Ammon's horn (tissue), 1 donor: ENCODE measurements at regions not wholly inside any gene's neighbourhood (a gene's known extent, or its start where the extent isn't known, plus 50 kb on each side); places are given as distances from the start of the nearest gene placed in this dataset.

Source experiments
- DNase-seq: peaks from one replicate; pipeline ENCODE4 v3.0.0-alpha.2; 2016; ENCODE audit warnings: low spot score

DNA sequence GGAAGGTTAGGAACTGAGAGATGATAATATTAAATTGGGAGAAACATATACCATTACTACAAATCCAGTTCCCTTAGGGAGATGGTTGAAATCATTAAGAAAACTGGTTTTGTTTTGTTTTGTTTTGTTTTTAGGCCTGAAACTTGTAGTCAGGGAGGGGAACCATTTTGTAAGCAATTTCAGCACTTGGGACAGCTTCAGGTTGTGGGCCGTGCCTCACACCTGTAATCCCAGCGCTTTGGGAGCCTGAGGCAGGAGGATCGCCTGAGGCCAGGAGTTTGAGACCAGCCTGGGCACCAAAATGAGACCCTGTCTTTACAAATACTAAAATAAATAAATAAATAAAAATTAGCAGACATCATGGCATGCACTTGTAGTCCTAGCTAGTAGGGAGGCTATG, 694.3 kb upstream of the NR5A2 start:
- no peak for DNase-seq

- DNase-seq: no peak
Observed at GRCh38 chr1:199335496-199335895, 692.0 kb upstream of the NR5A2 start.

DNA sequence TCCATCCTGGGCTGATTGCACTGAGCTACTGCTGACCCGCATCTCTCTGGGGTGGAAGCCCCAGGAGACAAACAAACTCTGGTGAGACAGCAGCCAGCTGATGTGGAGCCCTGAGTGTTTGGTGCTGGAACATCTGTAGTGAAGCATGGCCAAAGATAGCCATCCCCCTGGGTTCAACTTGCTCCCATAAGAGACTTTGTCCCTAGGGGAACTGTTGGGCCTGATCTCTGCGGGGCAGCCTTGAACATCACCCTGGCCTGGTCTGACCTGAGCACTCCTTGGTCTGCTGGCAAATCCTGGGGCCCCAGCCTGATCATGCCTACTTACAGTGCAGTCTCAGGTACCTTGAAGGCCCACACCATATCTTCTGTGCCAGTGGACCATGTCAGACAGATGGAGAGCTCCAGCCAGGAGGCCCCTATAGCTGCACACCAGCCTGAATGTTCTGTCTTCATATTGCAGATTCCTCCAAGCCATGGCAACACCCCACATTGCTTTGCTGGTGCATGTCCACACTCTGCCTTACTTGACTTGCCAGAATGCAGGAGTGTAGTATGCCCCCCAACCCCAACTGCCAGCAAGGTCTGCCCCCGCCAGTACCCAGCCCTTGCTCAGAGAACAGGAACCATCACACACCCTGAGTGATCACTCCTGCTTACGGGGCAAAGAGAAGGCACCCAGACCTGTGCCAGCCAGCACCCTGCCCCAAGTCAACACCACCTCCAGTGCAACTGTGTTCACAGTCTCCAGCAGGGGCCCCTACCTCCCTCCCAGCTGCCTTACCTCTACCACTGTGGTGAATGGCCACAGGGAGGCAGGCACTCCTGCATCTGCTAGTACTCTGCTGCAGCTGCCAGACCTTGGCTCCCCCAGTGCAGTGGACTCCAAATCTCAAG, 690.5 kb upstream of the NR5A2 start:
- no peak for DNase-seq

GRCh38 chr1:199338760-199339159, 688.8 kb upstream of the NR5A2 start:
- DNase-seq: no peak

DNA sequence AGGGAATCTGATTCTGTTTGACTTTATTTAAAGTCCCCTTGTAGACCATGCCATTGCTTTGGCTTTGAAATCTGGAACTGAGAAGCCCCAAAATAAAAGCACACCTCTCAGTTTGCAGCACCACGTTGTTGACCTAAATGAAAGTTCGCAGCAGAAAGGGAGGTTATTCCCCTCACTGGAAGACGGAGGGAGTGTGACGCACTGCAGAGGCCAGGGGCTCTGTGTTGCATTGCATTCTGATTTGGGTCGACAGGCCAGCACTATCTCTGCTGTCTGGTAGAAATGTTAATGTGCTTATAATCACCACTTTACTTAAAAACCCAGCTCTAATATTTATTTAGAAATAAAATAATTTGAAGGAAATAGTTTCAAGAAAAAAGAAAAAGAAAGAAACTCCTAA, 675.2 kb upstream of the NR5A2 start:
- DNase-seq: no peak

DNA sequence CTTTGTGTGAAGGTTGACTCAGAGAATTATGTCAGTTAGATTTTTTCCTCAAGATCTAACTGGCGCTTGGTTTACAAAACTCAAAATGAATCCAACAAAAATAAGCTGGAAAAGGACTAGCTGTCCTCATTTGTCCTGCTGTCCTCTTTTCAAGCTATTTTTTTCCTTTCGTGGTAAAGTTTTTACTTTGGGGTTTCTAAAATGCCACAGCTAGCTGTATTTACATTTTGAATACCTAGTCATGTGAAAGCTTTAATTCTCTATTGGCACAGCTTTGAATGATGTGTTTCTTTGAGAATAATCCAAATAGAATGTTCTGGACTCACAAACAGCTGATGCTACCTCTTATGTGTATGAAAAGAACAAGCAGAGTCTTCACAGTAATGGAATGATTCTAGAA, 673.6 kb upstream of the NR5A2 start:
- no peak for DNase-seq

DNA sequence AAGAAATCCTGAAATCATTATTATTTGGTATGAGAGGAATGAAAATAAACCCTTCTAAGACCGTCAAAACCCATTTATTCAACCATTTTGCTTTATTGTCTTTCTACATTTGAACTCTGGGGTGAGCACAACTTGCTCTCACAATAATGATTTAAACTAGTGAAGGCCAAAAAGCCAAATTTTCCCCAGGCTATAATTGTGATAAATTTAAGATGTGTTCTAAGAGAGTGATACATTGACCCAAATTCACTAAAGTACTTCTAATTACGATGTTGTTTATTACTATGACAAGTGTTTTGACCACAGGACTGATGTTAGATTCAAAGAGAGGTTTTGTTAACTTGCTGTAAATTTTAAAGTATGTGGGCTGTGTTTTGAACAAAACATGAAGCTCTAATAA, 670.9 kb upstream of the NR5A2 start:
- no peak for DNase-seq

- DNase-seq: no peak
Observed at GRCh38 chr1:199357599-199357998, 669.9 kb upstream of the NR5A2 start.

DNA sequence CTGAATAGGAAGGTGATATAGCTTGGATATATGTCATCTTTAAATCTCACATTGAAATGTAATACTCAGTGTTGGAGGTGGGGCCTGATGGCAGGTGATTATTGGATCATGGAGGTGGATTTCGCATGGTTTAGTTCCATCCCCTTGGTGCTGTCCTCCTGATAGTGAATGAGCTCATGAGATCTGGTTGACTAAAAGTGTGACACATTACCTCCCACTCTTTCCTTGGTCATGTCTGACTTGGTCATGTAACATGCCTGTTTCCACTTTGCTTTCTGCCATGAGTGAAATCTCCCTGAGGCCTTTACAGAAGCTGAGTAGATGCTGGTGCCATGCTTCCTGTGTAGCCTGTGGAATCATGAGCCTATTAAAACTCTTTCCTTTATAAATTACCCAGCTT, 664.5 kb upstream of the NR5A2 start:
- DNase-seq: no peak

DNA sequence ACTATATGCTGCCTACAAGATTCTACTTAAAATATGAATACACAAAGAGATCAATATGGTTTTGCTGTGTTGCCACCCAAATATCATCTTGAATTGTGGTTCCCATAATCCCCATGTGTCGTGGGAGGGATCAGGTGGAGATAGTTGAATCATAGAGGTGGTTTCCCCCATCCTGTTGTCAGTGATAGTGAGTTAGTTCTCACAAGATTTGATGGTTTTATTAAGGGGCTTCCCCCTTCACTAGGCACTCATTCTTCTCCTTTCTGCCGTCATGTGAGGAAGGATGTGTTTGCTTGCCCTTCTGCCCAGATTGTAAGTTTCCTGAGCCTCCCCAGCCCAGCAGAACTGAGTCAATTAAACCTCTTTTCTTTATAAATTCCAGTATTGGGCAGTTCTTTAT, 654.4 kb upstream of the NR5A2 start:
- DNase-seq: no peak

- DNase-seq: no peak
Observed at GRCh38 chr1:199377211-199377610, 650.3 kb upstream of the NR5A2 start.

GRCh38 chr1:199383793-199384192, 643.7 kb upstream of the NR5A2 start:
- DNase-seq: no peak

DNA sequence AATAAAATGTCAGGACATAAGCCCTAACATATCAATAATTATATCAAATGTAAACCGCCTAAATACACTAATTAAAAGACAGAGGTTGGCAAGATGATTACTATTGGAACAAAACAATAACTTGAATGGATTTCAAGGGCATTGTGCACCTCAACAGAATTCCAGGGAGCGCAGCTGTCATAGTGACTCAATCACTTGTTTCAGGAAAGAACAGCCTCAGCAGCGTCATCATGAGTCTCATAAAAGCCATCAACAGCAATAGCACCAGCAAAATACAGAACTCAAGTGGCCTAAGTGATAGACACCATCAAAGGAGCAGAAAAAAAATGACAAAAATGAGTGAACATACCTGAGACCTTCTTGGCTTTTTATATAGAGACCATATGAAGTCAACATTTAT, 632.7 kb upstream of the NR5A2 start:
- no peak for DNase-seq

- DNase-seq: no peak
Observed at GRCh38 chr1:199396456-199396855, 631.1 kb upstream of the NR5A2 start.

DNA sequence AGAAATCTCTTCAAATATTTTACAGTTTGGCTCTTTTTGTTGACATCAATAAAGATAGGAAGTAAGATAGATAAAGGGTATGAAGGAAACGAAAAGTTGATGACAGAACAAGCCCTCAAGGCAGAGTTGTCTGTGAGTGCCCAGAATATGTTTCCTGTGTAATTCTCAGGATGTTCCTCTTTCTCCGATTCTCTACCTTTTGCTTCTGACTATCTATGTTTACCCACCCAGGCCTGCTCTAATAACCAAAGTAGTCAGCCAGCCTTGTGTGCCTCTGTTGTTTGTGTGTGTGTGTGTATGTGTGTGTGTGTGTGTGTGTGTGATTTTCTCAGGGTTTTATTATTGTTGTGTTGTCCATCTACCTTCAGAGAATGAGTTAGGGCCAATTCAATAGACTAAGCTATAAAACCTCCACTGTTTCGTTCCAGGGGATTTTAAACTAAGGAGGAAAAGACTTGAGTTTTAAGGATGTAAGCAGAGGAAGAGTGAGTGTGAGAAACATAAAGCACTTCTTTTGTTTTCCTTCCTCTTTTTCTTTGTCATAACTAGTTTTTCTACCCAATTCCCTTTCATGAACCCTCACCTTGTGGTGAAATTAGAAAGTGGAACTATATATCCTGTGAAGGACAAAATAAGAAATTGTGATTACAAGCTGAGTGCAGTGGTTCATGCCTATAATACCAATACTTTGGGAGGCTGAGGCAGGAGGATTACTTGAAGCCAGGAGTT, 627.4 kb upstream of the NR5A2 start:
- DNase-seq: peak; percentile 9

DNA sequence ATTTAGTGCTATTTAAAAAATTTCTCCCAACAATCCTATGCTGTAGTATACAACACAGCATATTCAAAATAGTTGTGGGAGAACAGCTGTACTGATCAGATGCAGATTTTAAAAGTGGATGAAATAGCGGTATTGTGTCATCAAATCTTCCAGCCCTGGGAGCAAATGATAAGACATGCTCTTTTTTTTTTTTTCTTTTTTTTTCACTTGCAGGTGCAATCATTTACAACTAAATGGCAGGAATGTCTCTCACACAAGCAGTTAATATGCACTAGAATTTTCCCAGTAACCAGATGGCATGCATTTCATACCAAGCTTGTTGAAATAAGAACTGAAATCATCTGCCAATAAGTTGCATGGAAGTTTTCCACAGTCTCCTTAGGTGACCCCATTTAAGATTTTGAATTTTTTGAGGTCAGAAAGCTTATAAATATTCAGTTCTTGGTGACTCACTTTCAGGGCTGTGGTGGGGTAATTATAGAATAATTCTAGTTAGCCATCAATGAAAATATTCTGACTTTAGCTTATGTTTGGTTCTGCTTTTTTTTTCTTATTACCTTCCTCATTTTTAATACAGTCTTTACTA, 623.9 kb upstream of the NR5A2 start:
- DNase-seq: peak; percentile 4

- DNase-seq: no peak
Observed at GRCh38 chr1:199404191-199404590, 623.3 kb upstream of the NR5A2 start.

- DNase-seq: no peak
Observed at GRCh38 chr1:199404976-199405375, 622.5 kb upstream of the NR5A2 start.

DNA sequence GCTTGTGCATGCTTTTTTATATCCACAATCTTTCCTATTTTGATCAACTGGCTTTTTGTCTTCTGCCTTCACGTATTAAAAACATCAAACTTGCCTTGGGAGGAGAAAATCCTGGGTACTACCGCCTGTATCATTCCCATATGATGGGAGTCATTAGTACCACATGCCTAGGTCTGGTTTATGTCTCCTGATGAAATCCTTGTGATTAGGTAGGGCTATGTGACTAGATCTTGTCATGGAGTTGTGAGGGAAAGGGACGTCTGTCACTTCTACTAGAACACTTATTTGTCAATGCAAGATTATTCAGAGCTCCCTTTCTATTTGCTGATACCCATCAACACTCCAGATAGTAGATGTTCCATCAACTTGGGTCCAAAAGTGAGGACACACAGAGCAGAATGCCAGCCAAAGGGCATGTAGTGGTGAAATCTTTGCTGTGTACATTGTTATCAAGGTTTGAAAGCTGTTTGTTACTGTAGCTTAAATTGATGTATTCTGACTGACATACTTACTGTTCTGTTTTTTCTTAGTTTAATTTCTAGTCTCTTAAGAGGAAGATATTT, 621.8 kb upstream of the NR5A2 start:
- DNase-seq: no peak

DNA sequence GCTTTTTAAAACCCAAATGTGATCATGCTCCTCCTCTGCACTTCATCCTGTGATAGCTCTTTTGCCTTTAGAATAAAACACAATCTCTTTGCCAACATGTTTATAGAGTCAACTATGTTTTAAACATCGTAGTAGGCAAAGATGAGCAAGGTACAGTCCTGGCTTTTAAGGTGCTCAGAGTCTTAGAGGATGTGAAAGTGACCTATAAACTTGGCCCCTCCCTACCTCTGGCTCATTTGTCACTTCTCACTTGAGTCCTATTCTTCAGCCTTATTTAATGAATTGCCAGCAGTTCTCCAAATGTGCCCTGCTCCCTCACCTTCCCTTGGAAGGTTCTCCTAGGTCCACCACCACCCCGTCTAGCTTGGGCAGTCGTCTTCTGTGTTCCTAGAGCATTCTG, 617.0 kb upstream of the NR5A2 start:
- DNase-seq: no peak

DNA sequence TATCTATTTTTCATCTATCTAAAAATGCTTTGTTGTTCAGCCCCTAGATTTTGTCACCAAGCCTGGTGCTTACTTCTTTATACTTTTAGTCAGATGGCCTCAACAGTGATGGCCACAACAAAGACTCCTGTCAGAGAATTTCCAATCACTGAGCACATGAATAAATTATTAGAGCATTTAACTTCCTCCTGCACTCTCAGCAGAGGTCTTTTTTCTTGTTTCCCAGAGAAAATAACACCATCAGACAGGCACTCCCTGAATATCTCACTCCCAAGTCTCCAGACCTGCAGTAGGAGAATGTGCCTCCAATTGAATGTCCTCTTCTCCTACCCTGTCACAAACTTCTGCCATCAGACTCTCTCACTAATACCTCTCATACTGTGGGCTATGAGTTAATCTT, 616.0 kb upstream of the NR5A2 start:
- no peak for DNase-seq

DNA sequence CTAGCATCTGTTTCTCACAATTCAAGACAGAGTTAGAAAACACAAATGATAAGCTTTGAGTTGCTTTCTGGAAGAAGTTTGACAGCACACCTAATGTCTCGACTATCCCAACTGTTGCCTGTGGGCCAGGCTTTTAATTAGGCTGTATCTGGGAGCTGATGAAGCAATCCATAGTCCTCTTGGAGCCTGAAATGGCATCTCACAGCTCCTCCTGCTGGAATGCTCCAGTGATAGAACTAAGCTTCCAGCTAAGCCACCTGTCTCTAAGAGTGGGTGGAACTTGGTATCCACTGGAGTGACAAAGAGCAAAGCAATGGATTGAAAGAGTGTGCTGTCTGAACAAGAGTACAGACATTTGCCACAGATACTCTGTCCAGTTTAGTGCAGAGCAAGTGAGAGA, 605.3 kb upstream of the NR5A2 start:
- no peak for DNase-seq

GRCh38 chr1:199447906-199448305, 579.6 kb upstream of the NR5A2 start:
- no peak for DNase-seq
